ENCODE measurements at regions not wholly inside any gene's neighbourhood (a gene's known extent, or its start where the extent isn't known, plus 50 kb on each side); places are given as distances from the start of the nearest gene placed in this dataset.

- intact Hi-C loops (cut with micrococcal nuclease), result no loop called here
- no peak for TF ChIP-seq CTCF (IDR thresholded peaks at IDR 0.05; ENCODE audit: unreplicated experiment)
- BruUV-seq (replicated peaks), result no TSS peak
- no peak overlapping the region for H3K27ac Mint-ChIP-seq (ENCODE audit: low read depth, unreplicated experiment)
- H3K27me3 Mint-ChIP-seq (ENCODE audit: insufficient read depth, unreplicated experiment), result no peaks in the 10 kb centered on the region
- no peak for DNase-seq (ENCODE audit: unreplicated experiment)
- no peak overlapping the region for H3K4me3 Mint-ChIP-seq (ENCODE audit: unreplicated experiment)
- no peaks in the 10 kb centered on the region for H3K36me3 Mint-ChIP-seq (ENCODE audit: insufficient read depth, unreplicated experiment)
- CTCF ChIA-PET, result no interaction called here
- H3K9me3 Mint-ChIP-seq (ENCODE audit: unreplicated experiment), result no peaks in the 10 kb centered on the region
- H3K4me1 Mint-ChIP-seq (ENCODE audit: insufficient read depth, unreplicated experiment), result peaks cover 11% of the 10 kb centered on the region
- POLR2A ChIA-PET, result interaction anchor here (0.5 kb wide), 1 partner anchor 548 kb away, joined by 3 read pairs; no protein-coding TSS in a partner anchor
These were observed 225.8 kb upstream of the DAPK1 start for GRCh38 chr9:87271696-87272477.

DNA sequence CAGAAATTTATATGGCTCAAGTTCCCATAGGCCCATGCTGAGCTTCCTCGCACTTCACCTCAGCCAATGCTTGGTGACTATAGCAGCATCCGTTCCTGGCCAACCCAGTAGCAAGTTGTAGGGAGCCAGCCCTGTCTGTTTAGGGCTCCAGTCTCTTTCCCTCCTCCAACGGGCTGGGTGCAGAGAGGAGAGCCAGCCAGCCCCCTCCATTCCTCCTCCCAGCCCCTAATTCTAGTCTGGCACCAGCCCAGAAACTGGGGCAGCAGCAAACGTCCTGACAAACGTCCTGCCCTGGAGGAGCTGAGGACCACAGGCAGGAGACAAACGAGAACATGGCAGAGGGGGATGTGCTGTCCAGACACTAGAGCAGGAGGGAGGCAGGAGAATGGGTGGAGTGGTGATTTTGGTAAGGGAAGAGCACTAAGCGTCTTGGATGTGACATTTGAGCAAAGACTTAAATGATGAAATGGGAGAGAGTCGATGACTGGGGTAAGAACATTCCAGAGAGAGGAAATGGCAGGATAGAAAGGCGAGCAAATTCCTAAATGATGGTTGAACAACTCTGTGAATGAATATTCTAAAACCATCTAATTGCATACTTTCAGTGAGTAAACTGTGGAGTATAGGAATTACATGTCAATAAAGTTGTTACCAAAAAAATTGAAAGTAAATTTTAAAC lies 222.5 kb upstream of the DAPK1 start:
- no peaks in the 10 kb centered on the region for H3K9me3 Mint-ChIP-seq (ENCODE audit: unreplicated experiment)
- no peak for DNase-seq (ENCODE audit: unreplicated experiment)
- H3K27ac Mint-ChIP-seq (ENCODE audit: low read depth, unreplicated experiment), result no peak overlapping the region
- intact Hi-C loops (cut with micrococcal nuclease), result no loop called here
- peaks cover 10% of the 10 kb centered on the region for H3K4me1 Mint-ChIP-seq (ENCODE audit: insufficient read depth, unreplicated experiment)
- ChIA-PET POLR2A (no interaction called here), CTCF (interaction anchor here (0.6 to 1.0 kb wide), 2 partner anchors 15 to 144 kb away, joined by 3 to 4 read pairs; no protein-coding TSS in a partner anchor)
- no peak for TF ChIP-seq CTCF (IDR thresholded peaks at IDR 0.05; ENCODE audit: unreplicated experiment)
- H3K4me3 Mint-ChIP-seq (ENCODE audit: unreplicated experiment), result no peak overlapping the region
- BruUV-seq (replicated peaks), result no TSS peak
- no peaks in the 10 kb centered on the region for H3K36me3 Mint-ChIP-seq (ENCODE audit: insufficient read depth, unreplicated experiment)
- no peaks in the 10 kb centered on the region for H3K27me3 Mint-ChIP-seq (ENCODE audit: insufficient read depth, unreplicated experiment)

DNA sequence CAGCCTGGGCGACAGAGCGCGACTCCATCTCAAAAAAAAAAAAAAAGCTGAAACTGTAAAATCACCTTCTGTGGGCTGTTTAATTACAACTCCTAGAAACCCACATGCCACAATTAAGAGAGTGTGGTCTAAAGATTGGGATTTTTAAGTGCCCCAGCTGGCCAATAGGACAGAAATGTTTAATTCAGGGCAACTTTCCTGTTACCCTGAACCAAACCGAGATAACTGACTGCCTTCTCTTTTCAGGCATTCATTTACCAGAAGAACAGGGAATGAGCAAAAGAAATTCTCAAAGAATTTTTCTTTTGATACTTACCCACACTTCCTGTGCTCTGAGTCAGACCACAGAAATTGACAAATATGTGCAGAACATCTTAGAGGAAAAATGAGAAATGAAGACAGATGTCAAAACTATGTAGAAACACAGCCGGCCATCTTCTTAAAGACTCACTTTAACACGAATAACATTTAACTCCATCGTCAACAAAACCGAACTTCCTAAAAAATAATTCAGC lies 221.3 kb upstream of the DAPK1 start:
- Mint-ChIP-seq H3K4me1 (ENCODE audit: insufficient read depth, unreplicated experiment) (peaks cover 10% of the 10 kb centered on the region), H3K36me3 (ENCODE audit: insufficient read depth, unreplicated experiment) (no peaks in the 10 kb centered on the region), H3K27me3 (ENCODE audit: insufficient read depth, unreplicated experiment) (no peaks in the 10 kb centered on the region), H3K4me3 (ENCODE audit: unreplicated experiment) (no peak overlapping the region), H3K27ac (ENCODE audit: low read depth, unreplicated experiment) (peak overlapping the region; percentile 74), H3K9me3 (ENCODE audit: unreplicated experiment) (no peaks in the 10 kb centered on the region)
- no peak for TF ChIP-seq CTCF (IDR thresholded peaks at IDR 0.05; ENCODE audit: unreplicated experiment)
- POLR2A ChIA-PET, result no interaction called here
- BruUV-seq (replicated peaks), result no TSS peak
- intact Hi-C loops (cut with micrococcal nuclease), result no loop called here
- CTCF ChIA-PET, result no interaction called here
- DNase-seq (ENCODE audit: unreplicated experiment), result peak; percentile 42

DNA sequence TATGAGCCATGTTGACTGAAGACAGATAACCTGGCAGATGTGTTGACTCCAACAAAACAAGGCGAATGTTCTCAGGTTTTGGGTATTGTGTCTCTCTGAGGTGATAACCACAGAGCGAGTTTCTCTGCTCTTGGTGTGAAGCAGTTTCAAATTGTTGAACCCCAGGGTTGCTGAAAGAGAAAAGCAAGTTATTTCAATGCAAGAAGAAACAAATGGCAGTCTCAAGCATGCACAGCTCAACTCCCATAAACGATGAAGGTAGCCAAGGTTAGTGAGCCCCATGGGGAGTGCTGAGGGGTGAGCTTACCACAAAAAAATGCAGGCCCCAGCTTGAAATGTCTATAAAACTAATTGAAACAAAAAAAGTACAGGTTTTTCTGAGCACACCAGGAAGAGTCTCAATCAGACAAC lies 220.8 kb upstream of the DAPK1 start:
- Mint-ChIP-seq H3K4me3 (ENCODE audit: unreplicated experiment) (no peak overlapping the region), H3K36me3 (ENCODE audit: insufficient read depth, unreplicated experiment) (no peaks in the 10 kb centered on the region), H3K27me3 (ENCODE audit: insufficient read depth, unreplicated experiment) (no peaks in the 10 kb centered on the region), H3K9me3 (ENCODE audit: unreplicated experiment) (no peaks in the 10 kb centered on the region), H3K27ac (ENCODE audit: low read depth, unreplicated experiment) (peak overlapping the region; percentile 74), H3K4me1 (ENCODE audit: insufficient read depth, unreplicated experiment) (peaks cover 10% of the 10 kb centered on the region)
- POLR2A ChIA-PET, result no interaction called here
- intact Hi-C loops (cut with micrococcal nuclease), result no loop called here
- BruUV-seq (replicated peaks), result no TSS peak
- DNase-seq (ENCODE audit: unreplicated experiment), result no peak
- no peak for TF ChIP-seq CTCF (IDR thresholded peaks at IDR 0.05; ENCODE audit: unreplicated experiment)
- CTCF ChIA-PET, result no interaction called here
